Activated CD8-positive, alpha-beta memory T cell treated with anti-CD3 and anti-CD28 coated beads, Interleukin-2, amount 10 ng/mL, durations not matched to agents 7 days and 5 days (primary cell): ENCODE measurements at regions not wholly inside any gene's neighbourhood (a gene's known extent, or its start where the extent isn't known, plus 50 kb on each side); places are given as distances from the start of the nearest gene placed in this dataset.
"Not testable (repeated sequence)": the region's sequence is repeated elsewhere in the genome, so short reads cannot be mapped to it uniquely, and the experiment has no call there.

ENCODE experiments used
- ATAC-seq: fragments of 150-1000 bp; cut with Tn5 transposase; one replicate; pipeline ENCODE4 v1.10.0; 2021; ENCODE audit warnings: moderate library complexity
- CTCF ChIA-PET: fragments of 350-600 bp; sonication (Branson Sonifier 250); formaldehyde crosslinking; loops from one replicate; lab custom pipeline; 2021; ENCODE audit warnings: antibody characterized with exemption; lab: Charles Lee
- DNase-seq: peaks from one replicate; pipeline ENCODE4 v3.0.0-alpha.2; 2020
- H3K27ac Mint-ChIP-seq: one replicate; pipeline ENCODE4 v1.8.0; 2021; ENCODE audit warnings: mild to moderate bottlenecking, mixed read lengths
- H3K27me3 Mint-ChIP-seq: one replicate; pipeline ENCODE4 v1.8.0; 2021; ENCODE audit warnings: mixed read lengths
- H3K36me3 Mint-ChIP-seq: one replicate; pipeline ENCODE4 v1.8.0; 2021; ENCODE audit warnings: mild to moderate bottlenecking, mixed read lengths
- H3K4me1 Mint-ChIP-seq: one replicate; pipeline ENCODE4 v1.8.0; 2021; ENCODE audit warnings: mixed read lengths
- H3K4me3 Mint-ChIP-seq: one replicate; pipeline ENCODE4 v1.8.0; 2021; ENCODE audit warnings: mild to moderate bottlenecking, moderate library complexity, mixed read lengths
- H3K9me3 Mint-ChIP-seq: one replicate; pipeline ENCODE4 v1.8.0; 2022; ENCODE audit warnings: low read depth, mixed read lengths

- CTCF ChIA-PET = no interaction called here
- no peaks in the 10 kb centered on the region for H3K36me3 Mint-ChIP-seq
Observed at GRCh38 chr3:66923969-66924368, 74.1 kb upstream of the KBTBD8 start.

DNA sequence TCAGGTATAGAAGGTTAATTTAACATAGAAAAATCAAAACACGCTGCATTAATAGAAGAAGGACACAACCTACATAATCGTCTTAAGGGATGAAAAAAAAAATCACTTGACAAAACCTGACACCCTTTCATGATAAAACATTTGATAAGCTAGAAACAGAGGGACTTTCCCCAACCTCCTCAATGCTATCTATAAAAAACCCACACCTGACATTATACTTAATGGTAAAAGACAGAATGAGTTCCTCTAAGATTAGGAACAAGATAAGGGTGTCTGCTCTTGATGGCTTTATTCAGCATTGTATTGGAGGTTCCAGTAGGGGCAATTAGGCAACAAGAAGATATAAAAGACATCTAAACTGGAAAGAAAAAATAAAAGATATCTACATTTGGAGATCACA, 69.9 kb upstream of the KBTBD8 start:
- H3K4me1 Mint-ChIP-seq = no peaks in the 10 kb centered on the region
- CTCF ChIA-PET = no interaction called here

More at GRCh38 chr3:66923969-66924368, 74.1 kb upstream of the KBTBD8 start:
- H3K9me3 Mint-ChIP-seq = peaks cover 3% of the 10 kb centered on the region
- no peak overlapping the region for H3K27ac Mint-ChIP-seq
- no peak overlapping the region for H3K4me3 Mint-ChIP-seq
- H3K4me1 Mint-ChIP-seq = no peaks in the 10 kb centered on the region
- ATAC-seq (no peak), DNase-seq (no peak)
- peaks cover 14% of the 10 kb centered on the region for H3K27me3 Mint-ChIP-seq

DNA sequence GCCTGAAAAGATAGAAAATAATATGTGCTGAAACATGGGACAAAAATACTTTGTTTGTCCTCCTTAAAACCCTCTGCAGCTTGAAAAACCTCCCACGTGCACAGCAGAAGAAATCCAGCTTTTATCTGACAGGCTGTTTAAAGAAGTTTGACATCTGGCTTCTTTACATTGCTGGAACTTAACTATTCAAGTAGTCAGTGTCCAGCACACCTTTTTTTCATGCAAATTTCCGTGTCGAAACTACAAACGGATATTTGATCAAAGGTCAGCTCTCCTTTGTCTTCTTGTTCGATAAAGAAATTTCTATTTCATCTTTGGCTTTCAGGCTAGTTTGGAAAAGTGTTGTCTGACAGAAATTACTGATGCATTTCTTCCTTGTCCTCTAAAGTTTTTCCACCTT, 66.8 kb upstream of the KBTBD8 start:
- CTCF ChIA-PET = no interaction called here
- ATAC-seq (no peak), DNase-seq (no peak)
- Mint-ChIP-seq H3K27ac (no peak overlapping the region), H3K4me3 (no peak overlapping the region), H3K27me3 (peaks cover 11% of the 10 kb centered on the region), H3K4me1 (no peaks in the 10 kb centered on the region), H3K9me3 (no peaks in the 10 kb centered on the region), H3K36me3 (no peaks in the 10 kb centered on the region)

More for the DNA sequence above, 69.9 kb upstream of the KBTBD8 start:
- H3K27ac Mint-ChIP-seq = no peak overlapping the region
- H3K36me3 Mint-ChIP-seq = no peaks in the 10 kb centered on the region
- peaks cover 18% of the 10 kb centered on the region for H3K27me3 Mint-ChIP-seq
- DNase-seq (no peak), ATAC-seq (no peak)
- H3K9me3 Mint-ChIP-seq = no peaks in the 10 kb centered on the region
- H3K4me3 Mint-ChIP-seq = no peak overlapping the region

DNA sequence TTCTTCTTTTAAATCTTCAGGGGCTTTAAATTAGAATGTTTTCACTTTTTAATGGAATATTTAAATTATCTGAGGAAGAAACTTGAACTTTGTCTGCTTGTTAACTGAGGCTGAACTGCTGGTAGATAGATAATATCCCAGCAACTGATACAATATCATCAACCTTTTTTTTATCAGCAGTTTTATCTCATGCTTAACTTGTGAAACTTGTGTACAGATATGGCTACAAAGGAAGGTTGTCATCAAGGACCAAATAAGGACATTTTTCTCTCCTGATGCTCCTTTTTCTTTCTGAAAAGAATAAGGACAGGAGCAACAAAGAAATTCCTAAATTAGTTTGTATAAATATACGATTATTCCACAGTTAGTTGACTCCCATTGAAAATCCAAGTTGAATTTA, 66.4 kb upstream of the KBTBD8 start:
- no peaks in the 10 kb centered on the region for H3K36me3 Mint-ChIP-seq
- CTCF ChIA-PET = no interaction called here
- H3K27ac Mint-ChIP-seq = no peak overlapping the region
- H3K27me3 Mint-ChIP-seq = peaks cover 11% of the 10 kb centered on the region
- no peak for DNase-seq
- H3K9me3 Mint-ChIP-seq = no peaks in the 10 kb centered on the region
- H3K4me3 Mint-ChIP-seq = no peak overlapping the region
- no peak for ATAC-seq
- no peaks in the 10 kb centered on the region for H3K4me1 Mint-ChIP-seq

- H3K4me3 Mint-ChIP-seq = no peak overlapping the region
- H3K27me3 Mint-ChIP-seq = peaks cover 7% of the 10 kb centered on the region
- no peak for ATAC-seq
- H3K36me3 Mint-ChIP-seq = no peaks in the 10 kb centered on the region
- CTCF ChIA-PET = no interaction called here
- DNase-seq = no peak
- no peaks in the 10 kb centered on the region for H3K9me3 Mint-ChIP-seq
- H3K4me1 Mint-ChIP-seq = no peaks in the 10 kb centered on the region
- no peak overlapping the region for H3K27ac Mint-ChIP-seq
Observed at GRCh38 chr3:66933233-66933632, 64.9 kb upstream of the KBTBD8 start.

GRCh38 chr3:66934041-66934440, 64.1 kb upstream of the KBTBD8 start:
- H3K27ac Mint-ChIP-seq = no peak overlapping the region
- ATAC-seq (no peak), DNase-seq (no peak)
- H3K4me1 Mint-ChIP-seq = no peaks in the 10 kb centered on the region
- no peaks in the 10 kb centered on the region for H3K36me3 Mint-ChIP-seq
- no peak overlapping the region for H3K4me3 Mint-ChIP-seq
- CTCF ChIA-PET = no interaction called here
- peaks cover 6% of the 10 kb centered on the region for H3K27me3 Mint-ChIP-seq
- H3K9me3 Mint-ChIP-seq = no peaks in the 10 kb centered on the region

DNA sequence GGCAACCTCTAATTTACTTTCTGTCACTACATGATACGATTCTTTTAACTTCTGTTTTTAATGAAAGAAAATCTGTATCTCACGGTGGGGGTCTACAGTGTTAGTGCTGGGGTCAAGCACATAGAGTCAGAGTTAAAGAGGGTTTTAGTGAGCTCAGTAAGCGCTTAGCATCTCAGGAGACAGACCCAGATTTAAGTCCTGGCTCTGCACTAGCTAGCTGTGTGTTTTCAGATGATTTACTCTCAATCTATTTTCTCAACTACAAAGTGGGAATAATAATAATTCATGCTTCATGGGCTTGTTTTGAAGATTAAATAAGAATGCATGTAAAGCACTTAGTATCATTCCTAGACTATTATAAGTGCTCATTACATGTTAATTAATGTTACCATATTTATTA, 63.4 kb upstream of the KBTBD8 start:
- Mint-ChIP-seq H3K27ac (no peak overlapping the region), H3K36me3 (no peaks in the 10 kb centered on the region), H3K27me3 (peaks cover 7% of the 10 kb centered on the region), H3K9me3 (no peaks in the 10 kb centered on the region), H3K4me1 (no peaks in the 10 kb centered on the region), H3K4me3 (no peak overlapping the region)
- ATAC-seq (no peak), DNase-seq (no peak)
- CTCF ChIA-PET = no interaction called here

DNA sequence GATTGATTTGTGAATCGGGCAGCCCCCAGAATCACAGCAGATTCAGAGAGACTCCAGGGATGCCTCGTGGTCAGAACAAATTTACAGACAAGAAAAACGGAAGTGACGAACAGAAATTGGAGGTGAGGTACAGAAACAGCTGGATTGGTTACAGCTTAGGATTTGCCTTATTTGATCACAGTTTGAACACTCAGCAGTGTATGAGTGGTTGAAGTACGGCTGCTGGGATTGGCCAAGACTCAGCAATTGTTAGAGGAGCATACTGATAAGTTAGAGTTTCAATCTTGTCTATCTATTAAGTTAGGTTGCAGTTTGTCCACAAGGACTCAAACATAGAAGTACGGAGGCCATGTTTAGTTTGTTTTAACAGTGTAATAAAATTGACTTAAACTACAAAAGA, 61.1 kb upstream of the KBTBD8 start:
- H3K36me3 Mint-ChIP-seq, H3K9me3 Mint-ChIP-seq, H3K27me3 Mint-ChIP-seq, H3K4me1 Mint-ChIP-seq, ATAC-seq, DNase-seq, H3K4me3 Mint-ChIP-seq, H3K27ac Mint-ChIP-seq: not testable (repeated sequence)
- CTCF ChIA-PET = interaction anchor here (2.2 to 3.1 kb wide), 2 partner anchors 14 to 35 kb away, joined by 6 to 16 read pairs; no protein-coding TSS in a partner anchor

- no peak overlapping the region for H3K27ac Mint-ChIP-seq
- H3K4me3 Mint-ChIP-seq = no peak overlapping the region
- H3K9me3 Mint-ChIP-seq = no peaks in the 10 kb centered on the region
- DNase-seq = peak; percentile 43
- no peaks in the 10 kb centered on the region for H3K36me3 Mint-ChIP-seq
- H3K27me3 Mint-ChIP-seq = peaks cover 16% of the 10 kb centered on the region
- CTCF ChIA-PET = interaction anchor here (0.9 to 3.1 kb wide), 9 partner anchors 9 to 1955 kb away, joined by 3 to 16 read pairs (median 4); no protein-coding TSS in a partner anchor
- ATAC-seq = peak; percentile 53
- no peaks in the 10 kb centered on the region for H3K4me1 Mint-ChIP-seq
Observed at GRCh38 chr3:66938338-66938963, 59.7 kb upstream of the KBTBD8 start.

DNA sequence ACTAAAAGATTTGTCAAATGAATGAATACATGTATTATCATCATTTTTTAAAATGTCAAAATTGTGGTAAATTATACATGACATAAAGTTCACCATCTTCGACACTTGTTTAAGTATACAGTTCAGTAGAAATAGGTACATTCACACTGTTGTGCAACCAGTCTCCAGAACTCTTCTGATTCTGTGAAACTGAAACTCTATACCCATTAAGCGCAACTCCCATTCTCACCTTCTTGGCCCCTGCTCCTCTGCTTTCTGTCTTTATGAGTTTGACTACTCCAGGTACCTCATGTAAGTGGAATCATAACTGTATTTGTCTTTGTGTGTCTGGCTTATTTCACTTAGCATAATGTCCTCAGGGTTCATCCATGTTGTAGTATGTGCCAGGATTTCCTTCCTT, 50.1 kb upstream of the KBTBD8 start:
- Mint-ChIP-seq H3K27ac (no peak overlapping the region), H3K4me3 (no peak overlapping the region), H3K4me1 (no peaks in the 10 kb centered on the region), H3K36me3 (no peaks in the 10 kb centered on the region), H3K27me3 (peaks cover 8% of the 10 kb centered on the region), H3K9me3 (no peaks in the 10 kb centered on the region)
- DNase-seq (no peak), ATAC-seq (no peak)
- CTCF ChIA-PET = no interaction called here
